ENCODE measurements at regions not wholly inside any gene's neighbourhood (a gene's known extent, or its start where the extent isn't known, plus 50 kb on each side); places are given as distances from the start of the nearest gene placed in this dataset.

DNA sequence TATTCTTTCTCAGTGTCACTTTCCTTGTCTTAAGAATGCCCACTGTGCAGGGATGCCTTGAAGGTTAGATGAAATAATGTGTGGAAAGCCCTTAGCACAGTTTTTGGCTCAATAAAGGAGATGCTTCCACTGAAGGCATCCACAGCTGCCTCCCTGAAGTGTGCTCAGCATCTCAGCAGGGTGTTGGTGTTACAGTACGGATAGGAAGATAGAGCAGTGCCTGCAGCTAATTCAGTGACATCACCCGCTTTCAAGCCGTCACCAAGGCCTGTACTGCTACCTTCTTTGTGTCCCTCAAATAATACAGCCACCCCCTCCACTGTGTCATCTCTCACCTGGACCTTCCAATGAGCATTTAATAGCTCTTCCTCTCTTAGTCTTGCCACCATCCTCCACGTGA lies 59.0 kb downstream of the NDUFS5 start:
- H3K9ac ChIP-seq (ENCODE audit: low read length), result no peak overlapping the region
- no peaks in the 10 kb centered on the region for H3K36me3 ChIP-seq (replicated peaks; ENCODE audit: low read depth, low read length)
- no peaks in the 10 kb centered on the region for H3K79me2 ChIP-seq (ENCODE audit: low read length)
- H3K27ac ChIP-seq (ENCODE audit: low read length), result no peak overlapping the region
- H3K4me2 ChIP-seq (ENCODE audit: low read length), result no peak overlapping the region
- H4K20me1 ChIP-seq (ENCODE audit: insufficient read depth, low read length), result no peaks in the 10 kb centered on the region
- no peak overlapping the region for H2AFZ ChIP-seq (ENCODE audit: low read depth, low read length)
- no peak overlapping the region for H3K4me3 ChIP-seq (ENCODE audit: low read length)
- TF ChIP-seq CTCF (IDR thresholded peaks at IDR 0.05; ENCODE audit: low read depth, low read length) (no peak), EZH2phosphoT487 (IDR thresholded peaks at IDR 0.05; ENCODE audit: low read depth) (no peak)
- H3K27me3 ChIP-seq (ENCODE audit: low read depth, low read length), result no peaks in the 10 kb centered on the region
- H3K9me3 ChIP-seq (ENCODE audit: insufficient read depth, low read length), result no peaks in the 10 kb centered on the region
- no peaks in the 10 kb centered on the region for H3K4me1 ChIP-seq (ENCODE audit: low read length)

GRCh38 chr1:39086386-39086785 lies 60.2 kb downstream of the NDUFS5 start:
- Histone ChIP-seq H3K36me3 (replicated peaks; ENCODE audit: low read depth, low read length) (no peaks in the 10 kb centered on the region), H3K4me2 (ENCODE audit: low read length) (no peak overlapping the region), H3K4me1 (ENCODE audit: low read length) (no peaks in the 10 kb centered on the region), H2AFZ (ENCODE audit: low read depth, low read length) (no peak overlapping the region), H3K4me3 (ENCODE audit: low read length) (no peak overlapping the region), H3K79me2 (ENCODE audit: low read length) (no peaks in the 10 kb centered on the region), H4K20me1 (ENCODE audit: insufficient read depth, low read length) (no peaks in the 10 kb centered on the region), H3K27ac (ENCODE audit: low read length) (no peak overlapping the region), H3K27me3 (ENCODE audit: low read depth, low read length) (no peaks in the 10 kb centered on the region), H3K9ac (ENCODE audit: low read length) (no peak overlapping the region), H3K9me3 (ENCODE audit: insufficient read depth, low read length) (no peaks in the 10 kb centered on the region)
- no peak for TF ChIP-seq EZH2phosphoT487 (IDR thresholded peaks at IDR 0.05; ENCODE audit: low read depth)
- no peak for TF ChIP-seq CTCF (IDR thresholded peaks at IDR 0.05; ENCODE audit: low read depth, low read length)

DNA sequence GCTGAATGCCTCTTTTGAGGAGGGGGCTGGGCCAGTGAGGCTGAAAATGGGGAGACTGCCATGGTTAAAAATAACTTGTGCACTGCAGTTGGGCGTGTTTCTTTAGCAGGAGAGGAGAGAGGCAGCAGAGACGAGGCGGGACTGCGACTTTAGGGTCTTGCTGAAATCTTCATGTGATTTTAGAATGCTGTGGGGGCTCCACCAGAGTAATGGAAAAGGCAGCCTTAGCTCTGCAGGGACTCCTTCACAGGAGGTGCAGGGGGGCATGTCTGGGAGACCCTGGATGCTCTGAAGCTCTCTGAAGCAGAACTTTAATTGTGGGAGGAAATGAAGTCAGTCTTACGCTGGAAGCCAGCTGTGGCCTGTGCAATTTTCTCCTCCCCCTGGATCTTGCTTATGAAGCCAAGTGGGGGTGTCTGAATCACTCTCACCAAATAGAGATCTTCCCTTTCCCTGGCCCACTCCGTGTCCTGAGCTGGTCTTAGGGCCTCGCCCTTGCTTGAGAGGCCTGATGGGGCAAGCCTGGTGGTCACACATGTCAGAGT lies 60.8 kb downstream of the NDUFS5 start:
- Histone ChIP-seq H3K9me3 (ENCODE audit: insufficient read depth, low read length) (no peaks in the 10 kb centered on the region), H3K4me2 (ENCODE audit: low read length) (no peak overlapping the region), H3K27me3 (ENCODE audit: low read depth, low read length) (no peaks in the 10 kb centered on the region), H3K36me3 (replicated peaks; ENCODE audit: low read depth, low read length) (no peaks in the 10 kb centered on the region), H3K4me1 (ENCODE audit: low read length) (no peaks in the 10 kb centered on the region), H3K4me3 (ENCODE audit: low read length) (no peak overlapping the region), H2AFZ (ENCODE audit: low read depth, low read length) (no peak overlapping the region), H4K20me1 (ENCODE audit: insufficient read depth, low read length) (no peaks in the 10 kb centered on the region), H3K27ac (ENCODE audit: low read length) (no peak overlapping the region), H3K9ac (ENCODE audit: low read length) (no peak overlapping the region), H3K79me2 (ENCODE audit: low read length) (no peaks in the 10 kb centered on the region)
- TF ChIP-seq EZH2phosphoT487 (IDR thresholded peaks at IDR 0.05; ENCODE audit: low read depth), result no peak
- no peak for TF ChIP-seq CTCF (IDR thresholded peaks at IDR 0.05; ENCODE audit: low read depth, low read length)

- Histone ChIP-seq H3K36me3 (replicated peaks; ENCODE audit: low read depth, low read length) (no peaks in the 10 kb centered on the region), H3K9me3 (ENCODE audit: insufficient read depth, low read length) (no peaks in the 10 kb centered on the region), H4K20me1 (ENCODE audit: insufficient read depth, low read length) (no peaks in the 10 kb centered on the region), H3K4me2 (ENCODE audit: low read length) (no peak overlapping the region), H3K27me3 (ENCODE audit: low read depth, low read length) (no peaks in the 10 kb centered on the region), H3K4me1 (ENCODE audit: low read length) (no peaks in the 10 kb centered on the region), H3K79me2 (ENCODE audit: low read length) (no peaks in the 10 kb centered on the region), H3K27ac (ENCODE audit: low read length) (no peak overlapping the region), H3K4me3 (ENCODE audit: low read length) (no peak overlapping the region), H2AFZ (ENCODE audit: low read depth, low read length) (no peak overlapping the region), H3K9ac (ENCODE audit: low read length) (no peak overlapping the region)
- TF ChIP-seq CTCF (IDR thresholded peaks at IDR 0.05; ENCODE audit: low read depth, low read length) (no peak), EZH2phosphoT487 (IDR thresholded peaks at IDR 0.05; ENCODE audit: low read depth) (no peak)
Measured at GRCh38 chr1:39087435-39087834, 61.3 kb downstream of the NDUFS5 start.
